Smooth muscle cell (in vitro differentiated cells): ENCODE measurements at regions not wholly inside any gene's neighbourhood (a gene's known extent, or its start where the extent isn't known, plus 50 kb on each side); places are given as distances from the start of the nearest gene placed in this dataset.

Experiments used
- DNase-seq: peaks from one replicate; lab custom pipeline; 2025; ENCODE audit not compliant: unreplicated experiment; lab: John Stamatoyannopoulos, UW
- H2AFZ ChIP-seq: fragments of 200-600 bp; sonication (generic); 2 replicates; pipeline ENCODE4 v1.6.0; 2016; ENCODE audit warnings: antibody characterized with exemption, low read depth, mild to moderate bottlenecking
- H3F3A ChIP-seq: fragments of 200-600 bp; sonication (generic); 2 replicates; pipeline ENCODE4 v1.6.0; 2017; ENCODE audit warnings: antibody characterized with exemption, low read depth
- H3K27ac ChIP-seq: fragments of 200-600 bp; sonication (generic); 2 replicates; pipeline ENCODE4 v1.5.1; 2016; ENCODE audit warnings: low read depth, mild to moderate bottlenecking
- H3K27me3 ChIP-seq: fragments of 200-600 bp; sonication (generic); 2 replicates; pipeline ENCODE4 v1.6.1; 2016; ENCODE audit warnings: low read depth, mild to moderate bottlenecking
- H3K36me3 ChIP-seq: fragments of 200-600 bp; sonication (generic); 2 replicates; pipeline ENCODE4 v1.5.1; 2016; ENCODE audit warnings: low read depth
- H3K4me1 ChIP-seq: fragments of 200-600 bp; sonication (generic); 2 replicates; pipeline ENCODE4 v1.5.1; 2016; ENCODE audit warnings: low read depth
- H3K4me2 ChIP-seq: fragments of 200-600 bp; sonication (generic); 2 replicates; pipeline ENCODE4 v1.6.0; 2016; ENCODE audit warnings: mild to moderate bottlenecking
- H3K4me3 ChIP-seq: fragments of 200-600 bp; sonication (generic); 2 replicates; pipeline ENCODE4 v1.5.1; 2016; ENCODE audit warnings: mild to moderate bottlenecking
- H3K79me2 ChIP-seq: fragments of 200-600 bp; sonication (generic); 2 replicates; pipeline ENCODE4 v1.6.0; 2016; ENCODE audit warnings: low read depth, mild to moderate bottlenecking
- H3K9ac ChIP-seq: fragments of 200-600 bp; sonication (generic); 2 replicates; pipeline ENCODE4 v1.6.0; 2016; ENCODE audit warnings: low read depth
- H3K9me3 ChIP-seq: fragments of 200-600 bp; sonication (generic); replicated peaks from 2 replicates; pipeline ENCODE4 v1.5.1; 2016; ENCODE audit warnings: low read depth
- H4K20me1 ChIP-seq: fragments of 200-600 bp; sonication (generic); 2 replicates; pipeline ENCODE4 v1.6.0; 2016; ENCODE audit warnings: low read depth
- CTCF ChIP-seq: fragments of 200-600 bp; sonication (generic); IDR thresholded peaks from 2 replicates; pipeline ENCODE4 v1.5.1; 2017; ENCODE audit warnings: borderline replicate concordance, mild to moderate bottlenecking, antibody characterized with exemption; ENCODE audit not compliant: insufficient read depth, poor library complexity, severe bottlenecking
- WGBS: methylation state at CpG from one replicate; pipeline ENCODE4 v1.1.7; 2016; ENCODE audit warnings: low lambda C conversion rate; 5-methylcytosine and 5-hydroxymethylcytosine counted together

GRCh38 chr1:87578464-87578863 is 249.8 kb downstream of the LMO4 start:
- H3K79me2 ChIP-seq = no peaks in the 10 kb centered on the region
- H3F3A ChIP-seq = no peaks in the 10 kb centered on the region
- no peak overlapping the region for H3K9ac ChIP-seq
- no peak overlapping the region for H3K4me2 ChIP-seq
- H3K36me3 ChIP-seq = no peaks in the 10 kb centered on the region
- WGBS = 29% methylated on average over 3 of the region's 3 CpGs
- no peak for DNase-seq
- H2AFZ ChIP-seq = no peak overlapping the region
- TF ChIP-seq CTCF = no peak
- H3K27ac ChIP-seq = no peak overlapping the region
- no peaks in the 10 kb centered on the region for H3K9me3 ChIP-seq
- no peaks in the 10 kb centered on the region for H3K4me1 ChIP-seq
- no peaks in the 10 kb centered on the region for H3K27me3 ChIP-seq
- H4K20me1 ChIP-seq = no peaks in the 10 kb centered on the region
- H3K4me3 ChIP-seq = no peak overlapping the region

- H3F3A ChIP-seq = peaks cover 3% of the 10 kb centered on the region
- TF ChIP-seq CTCF = no peak
- H3K9ac ChIP-seq = no peak overlapping the region
- no peaks in the 10 kb centered on the region for H3K9me3 ChIP-seq
- H3K79me2 ChIP-seq = no peaks in the 10 kb centered on the region
- H3K4me2 ChIP-seq = peak overlapping the region; percentile 7
- no peak for DNase-seq
- WGBS = 72% methylated on average over 4 of the region's 4 CpGs
- H3K36me3 ChIP-seq = no peaks in the 10 kb centered on the region
- no peaks in the 10 kb centered on the region for H3K27me3 ChIP-seq
- H2AFZ ChIP-seq = peak overlapping the region; percentile 42
- H3K4me1 ChIP-seq = no peaks in the 10 kb centered on the region
- H3K4me3 ChIP-seq = no peak overlapping the region
- no peaks in the 10 kb centered on the region for H4K20me1 ChIP-seq
- peak overlapping the region; percentile 39 for H3K27ac ChIP-seq
Observed at GRCh38 chr1:87583459-87583858, 254.8 kb downstream of the LMO4 start.

GRCh38 chr1:87584586-87584985 is 255.9 kb downstream of the LMO4 start:
- Histone ChIP-seq H3K4me2 (peak overlapping the region; percentile 7), H3K79me2 (no peaks in the 10 kb centered on the region), H3K4me1 (no peaks in the 10 kb centered on the region), H2AFZ (no peak overlapping the region), H3K4me3 (no peak overlapping the region), H3F3A (peaks cover 3% of the 10 kb centered on the region), H3K36me3 (no peaks in the 10 kb centered on the region), H3K27me3 (no peaks in the 10 kb centered on the region), H3K9me3 (no peaks in the 10 kb centered on the region), H3K9ac (no peak overlapping the region), H4K20me1 (no peaks in the 10 kb centered on the region), H3K27ac (no peak overlapping the region)
- no peak for TF ChIP-seq CTCF
- DNase-seq = no peak
- 92% methylated on average over 1 of the region's 1 CpG for WGBS

- no peak overlapping the region for H3K4me2 ChIP-seq
- no peak overlapping the region for H3K9ac ChIP-seq
- H3K4me1 ChIP-seq = no peaks in the 10 kb centered on the region
- WGBS = 78% methylated on average over 3 of the region's 3 CpGs
- H3K9me3 ChIP-seq = no peaks in the 10 kb centered on the region
- no peaks in the 10 kb centered on the region for H3K27me3 ChIP-seq
- no peaks in the 10 kb centered on the region for H4K20me1 ChIP-seq
- no peaks in the 10 kb centered on the region for H3K79me2 ChIP-seq
- peaks cover 3% of the 10 kb centered on the region for H3F3A ChIP-seq
- no peak for DNase-seq
- no peak overlapping the region for H2AFZ ChIP-seq
- H3K4me3 ChIP-seq = no peak overlapping the region
- no peaks in the 10 kb centered on the region for H3K36me3 ChIP-seq
- H3K27ac ChIP-seq = no peak overlapping the region
- no peak for TF ChIP-seq CTCF
Observed at GRCh38 chr1:87586501-87586900, 257.8 kb downstream of the LMO4 start.
